A673 (cell line): ENCODE measurements at regions not wholly inside any gene's neighbourhood (a gene's known extent, or its start where the extent isn't known, plus 50 kb on each side); places are given as distances from the start of the nearest gene placed in this dataset.

Source experiments
- CTCF ChIP-seq: fragments of 300-800, 200-600 bp; sonication (generic); conservative IDR thresholded peaks from 2 replicates; pipeline ENCODE4 v1.5.1; 2017; ENCODE audit warnings: low read depth, mild to moderate bottlenecking, antibody characterized with exemption, low read length, moderate library complexity, mixed read lengths
- EZH2 ChIP-seq: fragments of 200-600 bp; sonication (generic); IDR thresholded peaks from 2 replicates; pipeline ENCODE4 v1.6.1; 2017; ENCODE audit warnings: borderline replicate concordance, low read depth, mild to moderate bottlenecking, mixed read lengths, antibody characterized with exemption, low read length; ENCODE audit not compliant: poor library complexity, severe bottlenecking

GRCh38 chr2:120857422-120857821 is 121.8 kb downstream of the GLI2 start:
- TF ChIP-seq CTCF (no peak), EZH2 (no peak)
